Lower lobe of right lung (tissue), 2 donors: ENCODE measurements at regions not wholly inside any gene's neighbourhood (a gene's known extent, or its start where the extent isn't known, plus 50 kb on each side); places are given as distances from the start of the nearest gene placed in this dataset.

Experiments used
- ATAC-seq, 2 donors: fragments of 200-7000 bp; cut with Tn5 transposase; one replicate each; pipeline ENCODE4 v1.9.1; 2020 to 2022; ENCODE audit warnings: mild to moderate bottlenecking in 2 of 2, moderate library complexity in 2 of 2
- DNase-seq: peaks from one replicate; pipeline ENCODE4 v3.0.0-alpha.2; 2020
- H3K27ac ChIP-seq: fragments of 200-600 bp; one replicate; pipeline ENCODE4 v1.8.0; 2022
- H3K27me3 ChIP-seq: fragments of 200-600 bp; one replicate; pipeline ENCODE4 v1.8.0; 2022; ENCODE audit warnings: low read depth
- H3K36me3 ChIP-seq: fragments of 200-600 bp; one replicate; pipeline ENCODE4 v1.8.0; 2022; ENCODE audit warnings: mild to moderate bottlenecking
- H3K4me1 ChIP-seq: fragments of 200-600 bp; one replicate; pipeline ENCODE4 v1.8.0; 2022
- H3K4me3 ChIP-seq: fragments of 200-600 bp; one replicate; pipeline ENCODE4 v1.8.0; 2022; ENCODE audit warnings: mild to moderate bottlenecking
- H3K9me3 ChIP-seq: fragments of 200-600 bp; one replicate; pipeline ENCODE4 v1.8.0; 2022
- intact Hi-C: fragments of 100-400 bp; cut with DNase I; formaldehyde crosslinking; loops from one replicate; pipeline ENCODE4 v1.11.0; 2022
- TF ChIP-seq, protein P1 (sequence below): fragments of 200-600 bp; IDR thresholded peaks from one replicate; pipeline ENCODE4 v1.8.0; 2022; ENCODE audit warnings: antibody characterized with exemption, mild to moderate bottlenecking
- donor health status: DM: no; HTN: yes; CAD: no; lungs with severe emphysema.

DNA sequence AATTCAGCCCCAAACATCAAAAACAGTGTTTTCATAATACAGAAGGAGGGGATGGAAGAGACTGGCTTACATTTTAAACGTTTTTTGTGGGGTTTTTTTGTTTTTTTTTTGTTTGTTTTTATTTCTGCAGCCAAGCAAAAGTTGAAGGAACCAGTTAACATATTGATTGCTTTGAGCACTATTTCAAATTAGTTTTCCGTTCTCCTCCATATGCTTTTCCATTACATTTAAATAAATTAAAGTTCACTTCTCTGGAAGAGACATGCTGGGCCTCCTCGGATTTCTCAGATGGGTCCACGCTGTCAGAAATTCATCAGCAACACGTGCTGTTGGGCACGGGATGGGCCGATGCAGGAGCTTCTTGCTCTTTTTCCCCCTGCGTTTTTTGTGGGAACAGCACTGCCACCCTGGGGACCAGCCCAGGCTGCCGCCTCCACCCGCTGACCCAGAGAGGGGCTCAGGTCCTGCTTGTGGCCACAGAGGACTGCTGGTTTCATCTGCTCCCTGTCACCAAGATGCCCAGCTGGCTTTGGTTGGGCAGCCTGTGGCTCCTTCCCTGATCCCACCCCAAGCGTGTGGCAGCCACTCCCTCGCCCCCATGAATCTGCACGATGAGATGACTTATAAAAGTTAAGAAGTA, 67.7 kb upstream of the CHST15 start:
- H3K4me1 ChIP-seq: peaks cover 17% of the 10 kb centered on the region
- H3K4me3 ChIP-seq: no peak overlapping the region
- no peak for DNase-seq
- no peak overlapping the region for H3K27ac ChIP-seq
- no peaks in the 10 kb centered on the region for H3K9me3 ChIP-seq
- intact Hi-C loops: no loop called here
- no peaks in the 10 kb centered on the region for H3K36me3 ChIP-seq
- peaks cover 10% of the 10 kb centered on the region for H3K27me3 ChIP-seq
- TF ChIP-seq, protein P1, sequence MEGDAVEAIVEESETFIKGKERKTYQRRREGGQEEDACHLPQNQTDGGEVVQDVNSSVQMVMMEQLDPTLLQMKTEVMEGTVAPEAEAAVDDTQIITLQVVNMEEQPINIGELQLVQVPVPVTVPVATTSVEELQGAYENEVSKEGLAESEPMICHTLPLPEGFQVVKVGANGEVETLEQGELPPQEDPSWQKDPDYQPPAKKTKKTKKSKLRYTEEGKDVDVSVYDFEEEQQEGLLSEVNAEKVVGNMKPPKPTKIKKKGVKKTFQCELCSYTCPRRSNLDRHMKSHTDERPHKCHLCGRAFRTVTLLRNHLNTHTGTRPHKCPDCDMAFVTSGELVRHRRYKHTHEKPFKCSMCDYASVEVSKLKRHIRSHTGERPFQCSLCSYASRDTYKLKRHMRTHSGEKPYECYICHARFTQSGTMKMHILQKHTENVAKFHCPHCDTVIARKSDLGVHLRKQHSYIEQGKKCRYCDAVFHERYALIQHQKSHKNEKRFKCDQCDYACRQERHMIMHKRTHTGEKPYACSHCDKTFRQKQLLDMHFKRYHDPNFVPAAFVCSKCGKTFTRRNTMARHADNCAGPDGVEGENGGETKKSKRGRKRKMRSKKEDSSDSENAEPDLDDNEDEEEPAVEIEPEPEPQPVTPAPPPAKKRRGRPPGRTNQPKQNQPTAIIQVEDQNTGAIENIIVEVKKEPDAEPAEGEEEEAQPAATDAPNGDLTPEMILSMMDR: no peak
- no peak for ATAC-seq

DNA sequence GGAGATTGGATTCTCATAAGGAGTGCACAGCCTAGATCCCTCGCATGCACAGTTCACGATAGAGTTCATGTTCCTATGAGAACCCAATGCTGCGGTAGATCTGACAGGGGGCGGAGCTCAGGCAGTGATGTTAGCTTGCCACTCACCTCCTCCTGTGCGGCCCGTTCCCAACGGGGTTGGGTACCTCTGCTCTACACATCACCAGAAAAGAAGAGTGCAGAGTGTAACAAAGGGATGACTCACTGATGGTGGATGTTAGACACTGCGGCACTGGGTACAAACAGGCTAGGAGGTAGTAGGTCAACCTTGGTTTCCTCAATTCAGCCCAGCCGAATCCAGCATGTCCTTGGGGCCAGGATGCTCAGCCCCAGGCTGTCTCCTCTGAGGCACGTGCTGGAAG, 66.8 kb upstream of the CHST15 start:
- H3K27me3 ChIP-seq: peaks cover 10% of the 10 kb centered on the region
- no peaks in the 10 kb centered on the region for H3K36me3 ChIP-seq
- intact Hi-C loops: no loop called here
- TF ChIP-seq, protein P1: no peak
- DNase-seq (no peak), ATAC-seq (no peak)
- H3K4me3 ChIP-seq: no peak overlapping the region
- no peaks in the 10 kb centered on the region for H3K9me3 ChIP-seq
- H3K4me1 ChIP-seq: peaks cover 22% of the 10 kb centered on the region
- no peak overlapping the region for H3K27ac ChIP-seq

DNA sequence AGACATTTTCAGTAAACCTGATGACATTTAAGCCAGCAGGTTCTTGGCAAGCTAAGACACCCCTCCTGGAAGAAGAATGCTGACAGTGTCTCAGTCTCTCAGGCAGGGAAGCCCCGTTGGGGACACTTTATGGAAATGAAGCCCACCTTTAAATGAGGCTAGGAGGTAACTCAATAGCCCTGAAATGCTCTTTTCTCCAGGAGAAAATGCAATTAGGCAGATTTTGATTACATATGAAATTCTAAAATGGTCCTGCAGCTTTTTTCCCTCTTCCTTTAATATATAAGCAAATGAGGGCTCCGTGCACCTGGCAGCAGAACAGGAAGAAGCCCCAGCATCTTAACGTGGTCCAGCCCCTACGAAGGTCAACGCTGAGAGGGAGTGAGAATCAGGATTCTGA, 65.8 kb upstream of the CHST15 start:
- no peak for ATAC-seq

DNA sequence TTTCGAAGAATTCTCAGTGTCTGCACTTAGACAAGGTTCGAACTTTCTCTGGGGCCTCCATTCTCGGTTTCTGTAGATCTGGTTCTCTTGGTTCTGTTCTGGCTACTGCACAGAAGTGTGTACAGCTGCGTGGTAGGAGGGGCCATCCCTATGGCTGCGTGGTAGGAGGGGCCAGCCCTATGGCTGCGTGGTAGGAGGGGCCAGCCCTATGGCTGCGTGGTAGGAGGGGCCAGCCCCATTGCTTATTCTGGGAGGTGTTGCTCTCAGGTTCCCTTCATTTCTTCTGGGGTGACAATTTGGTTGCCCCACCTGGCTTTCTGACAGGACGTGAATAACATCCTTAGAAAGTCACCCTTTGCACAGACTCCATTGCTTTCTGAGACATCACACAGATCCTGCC, 65.2 kb upstream of the CHST15 start:
- TF ChIP-seq, protein P1: no peak
- no peaks in the 10 kb centered on the region for H3K9me3 ChIP-seq
- DNase-seq: no peak

More for the DNA sequence above, 65.8 kb upstream of the CHST15 start:
- peaks cover 10% of the 10 kb centered on the region for H3K27me3 ChIP-seq
- TF ChIP-seq, protein P1: no peak
- H3K36me3 ChIP-seq: no peaks in the 10 kb centered on the region
- H3K4me3 ChIP-seq: no peak overlapping the region
- H3K27ac ChIP-seq: no peak overlapping the region
- DNase-seq: no peak
- intact Hi-C loops: no loop called here
- H3K4me1 ChIP-seq: peaks cover 22% of the 10 kb centered on the region
- H3K9me3 ChIP-seq: no peaks in the 10 kb centered on the region

DNA sequence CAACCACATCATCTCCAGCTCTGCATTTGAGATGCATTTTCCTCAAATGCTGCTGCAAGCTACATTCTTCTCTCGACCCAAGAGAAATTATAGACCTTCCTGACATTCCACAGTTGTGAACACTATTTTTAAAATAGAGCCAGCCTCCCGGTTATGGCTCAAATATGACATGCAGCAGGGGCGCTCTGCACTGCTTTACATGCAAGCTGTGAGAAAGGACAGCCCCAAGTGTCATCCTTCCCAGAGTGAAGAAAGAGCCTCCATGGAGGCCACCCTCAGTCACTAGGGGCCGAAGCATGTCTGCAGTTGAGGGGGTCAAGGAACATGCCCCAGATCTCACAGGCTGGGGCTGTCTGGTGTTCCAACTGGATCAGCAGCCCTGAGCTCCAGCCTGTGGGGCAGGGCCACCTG, 63.9 kb upstream of the CHST15 start:
- no peak overlapping the region for H3K4me3 ChIP-seq
- TF ChIP-seq, protein P1: no peak
- no peaks in the 10 kb centered on the region for H3K36me3 ChIP-seq
- H3K4me1 ChIP-seq: peaks cover 35% of the 10 kb centered on the region
- no peak for ATAC-seq
- intact Hi-C loops: no loop called here
- no peak overlapping the region for H3K27ac ChIP-seq
- no peaks in the 10 kb centered on the region for H3K9me3 ChIP-seq
- DNase-seq: no peak
- H3K27me3 ChIP-seq: peaks cover 9% of the 10 kb centered on the region

More for the DNA sequence above, 65.2 kb upstream of the CHST15 start:
- no peak for ATAC-seq
- H3K4me3 ChIP-seq: no peak overlapping the region
- no peak overlapping the region for H3K27ac ChIP-seq
- intact Hi-C loops: no loop called here
- peaks cover 10% of the 10 kb centered on the region for H3K27me3 ChIP-seq
- peaks cover 22% of the 10 kb centered on the region for H3K4me1 ChIP-seq
- H3K36me3 ChIP-seq: no peaks in the 10 kb centered on the region
